Astrocyte (in vitro differentiated cells and primary cell): ENCODE measurements at regions not wholly inside any gene's neighbourhood (a gene's known extent, or its start where the extent isn't known, plus 50 kb on each side); places are given as distances from the start of the nearest gene placed in this dataset.
"Not testable (repeated sequence)": the region's sequence is repeated elsewhere in the genome, so short reads cannot be mapped to it uniquely, and the experiment has no call there.

Source experiments
- DNase-seq: peaks from one replicate; pipeline ENCODE4 v3.0.0-alpha.2; 2010; ENCODE audit warnings: low read depth
- FAIRE-seq: peaks from 2 replicates; lab custom pipeline; 2011; peaks lifted over from hg19 to GRCh38; lab: Jason Lieb, UNC
- H2AFZ ChIP-seq: 2 replicates; pipeline ENCODE4 v1.6.0; 2012; ENCODE audit warnings: low read depth, low read length, inconsistent platforms
- H3K27ac ChIP-seq: 2 replicates; pipeline ENCODE4 v1.5.1; 2011; ENCODE audit warnings: low read depth, low read length, inconsistent platforms
- H3K27me3 ChIP-seq: 2 replicates; pipeline ENCODE4 v1.6.0; 2011; ENCODE audit warnings: low read length, inconsistent platforms; ENCODE audit not compliant: insufficient read depth
- H3K36me3 ChIP-seq: 2 replicates; pipeline ENCODE4 v1.5.1; 2011; ENCODE audit warnings: low read length, inconsistent platforms; ENCODE audit not compliant: insufficient read depth
- H3K4me1 ChIP-seq: 2 replicates; pipeline ENCODE4 v1.5.1; 2011; ENCODE audit warnings: low read length, inconsistent platforms; ENCODE audit not compliant: insufficient read depth
- H3K4me2 ChIP-seq: 2 replicates; pipeline ENCODE4 v1.6.0; 2012; ENCODE audit warnings: low read length, inconsistent platforms
- H3K4me3 ChIP-seq: 2 replicates; pipeline ENCODE4 v1.5.1; 2011; ENCODE audit warnings: low read depth, mild to moderate bottlenecking, low read length, inconsistent platforms; ENCODE audit not compliant: insufficient read depth
- H3K79me2 ChIP-seq: 2 replicates; pipeline ENCODE4 v1.6.0; 2012; ENCODE audit warnings: mild to moderate bottlenecking, low read length, inconsistent platforms; ENCODE audit not compliant: insufficient read depth
- H3K9ac ChIP-seq: 2 replicates; pipeline ENCODE4 v1.6.0; 2012; ENCODE audit warnings: mild to moderate bottlenecking, low read length, inconsistent platforms
- H3K9me3 ChIP-seq: 2 replicates; pipeline ENCODE4 v1.5.1; 2012; ENCODE audit warnings: low read depth, mild to moderate bottlenecking, low read length, inconsistent platforms; ENCODE audit not compliant: insufficient read depth
- H4K20me1 ChIP-seq: 2 replicates; pipeline ENCODE4 v1.6.0; 2012; ENCODE audit warnings: low read length, inconsistent platforms; ENCODE audit not compliant: insufficient read depth
- H3K27ac Mint-ChIP-seq: one replicate; pipeline ENCODE4 v1.8.0; 2021; ENCODE audit warnings: mild to moderate bottlenecking, mixed read lengths; ENCODE audit not compliant: unreplicated experiment
- H3K27me3 Mint-ChIP-seq: one replicate; pipeline ENCODE4 v1.8.0; 2021; ENCODE audit warnings: low read depth, mixed read lengths; ENCODE audit not compliant: unreplicated experiment
- H3K36me3 Mint-ChIP-seq: one replicate; pipeline ENCODE4 v1.8.0; 2021; ENCODE audit warnings: low read depth, mixed read lengths; ENCODE audit not compliant: unreplicated experiment
- H3K4me1 Mint-ChIP-seq: one replicate; pipeline ENCODE4 v1.8.0; 2021; ENCODE audit warnings: low read depth, mixed read lengths; ENCODE audit not compliant: unreplicated experiment
- H3K4me3 Mint-ChIP-seq: one replicate; pipeline ENCODE4 v1.8.0; 2021; ENCODE audit warnings: mild to moderate bottlenecking, moderate library complexity, mixed read lengths; ENCODE audit not compliant: unreplicated experiment
- H3K9me3 Mint-ChIP-seq: one replicate; pipeline ENCODE4 v1.8.0; 2021; ENCODE audit warnings: mild to moderate bottlenecking, mixed read lengths; ENCODE audit not compliant: unreplicated experiment
- CTCF ChIP-seq: IDR thresholded peaks from 2 replicates; pipeline ENCODE4 v1.5.1; 2011; ENCODE audit warnings: low read depth, mild to moderate bottlenecking, inconsistent platforms, low read length, moderate library complexity; ENCODE audit not compliant: insufficient read depth
- EZH2 ChIP-seq: IDR thresholded peaks from 2 replicates; pipeline ENCODE4 v1.6.1; 2012; ENCODE audit warnings: mild to moderate bottlenecking, low read length, inconsistent platforms; ENCODE audit not compliant: insufficient read depth

- no peaks in the 10 kb centered on the region for H3K4me1 ChIP-seq
- H3K36me3 ChIP-seq = no peaks in the 10 kb centered on the region
- Mint-ChIP-seq H3K36me3 (no peaks in the 10 kb centered on the region), H3K4me3 (no peak overlapping the region), H3K27me3 (peaks cover 1% of the 10 kb centered on the region), H3K4me1 (no peaks in the 10 kb centered on the region), H3K27ac (no peak overlapping the region), H3K9me3 (no peaks in the 10 kb centered on the region)
- no peak overlapping the region for H3K4me2 ChIP-seq
- no peak for TF ChIP-seq EZH2
- no peak for TF ChIP-seq CTCF
- H3K4me3 ChIP-seq = no peak overlapping the region
- H4K20me1 ChIP-seq = no peaks in the 10 kb centered on the region
- no peaks in the 10 kb centered on the region for H3K79me2 ChIP-seq
- no peak overlapping the region for H3K27ac ChIP-seq
- DNase-seq (no peak), FAIRE-seq (no peak)
- H3K9ac ChIP-seq = no peak overlapping the region
- no peaks in the 10 kb centered on the region for H3K27me3 ChIP-seq
- H3K9me3 ChIP-seq = no peaks in the 10 kb centered on the region
- H2AFZ ChIP-seq = no peak overlapping the region
Observed at GRCh38 chr9:115837618-115838017, 316.0 kb upstream of the PAPPA start.

GRCh38 chr9:115838417-115838816, 315.2 kb upstream of the PAPPA start:
- Histone ChIP-seq H4K20me1 (no peaks in the 10 kb centered on the region), H3K27ac (no peak overlapping the region), H3K4me2 (no peak overlapping the region), H3K79me2 (no peaks in the 10 kb centered on the region), H3K4me1 (no peaks in the 10 kb centered on the region), H3K9ac (no peak overlapping the region), H3K36me3 (no peaks in the 10 kb centered on the region), H2AFZ (no peak overlapping the region), H3K27me3 (no peaks in the 10 kb centered on the region), H3K9me3 (no peaks in the 10 kb centered on the region), H3K4me3 (no peak overlapping the region)
- Mint-ChIP-seq H3K27ac (no peak overlapping the region), H3K36me3 (no peaks in the 10 kb centered on the region), H3K9me3 (no peaks in the 10 kb centered on the region), H3K4me3 (no peak overlapping the region), H3K4me1 (no peaks in the 10 kb centered on the region), H3K27me3 (no peaks in the 10 kb centered on the region)
- no peak for DNase-seq
- FAIRE-seq = no peak
- TF ChIP-seq CTCF = no peak

DNA sequence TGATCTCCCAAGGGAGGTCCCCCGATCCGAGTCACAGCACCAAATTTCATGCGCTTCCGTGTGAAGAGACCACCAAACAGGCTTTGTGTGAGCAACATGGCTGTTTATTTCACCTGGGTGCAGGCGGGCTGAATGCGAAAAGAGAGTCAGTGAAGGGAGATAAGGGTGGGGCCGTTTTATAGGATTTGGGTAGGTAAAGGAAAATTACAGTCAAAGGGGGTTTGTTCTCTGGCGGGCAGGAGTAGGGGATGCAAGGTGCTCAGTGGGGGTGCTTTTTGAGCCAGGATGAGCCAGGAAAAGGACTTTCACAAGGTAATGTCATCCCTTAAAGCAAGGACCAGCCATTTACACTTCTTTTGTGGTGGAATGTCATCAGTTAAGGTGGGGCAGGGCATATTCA, 309.2 kb upstream of the PAPPA start:
- not testable (repeated sequence) for H3K4me3 Mint-ChIP-seq, H3K27ac Mint-ChIP-seq, H3K27me3 Mint-ChIP-seq

More for the DNA sequence above, 309.2 kb upstream of the PAPPA start:
- H3K9me3 ChIP-seq, H3K27me3 ChIP-seq, H3K36me3 ChIP-seq, FAIRE-seq, H3K9ac ChIP-seq, H4K20me1 ChIP-seq, H2AFZ ChIP-seq, DNase-seq, H3K79me2 ChIP-seq, H3K36me3 Mint-ChIP-seq, H3K4me2 ChIP-seq, H3K4me3 ChIP-seq, H3K27ac ChIP-seq, H3K9me3 Mint-ChIP-seq, H3K4me1 ChIP-seq: not testable (repeated sequence)
- H3K4me1 Mint-ChIP-seq = peaks cover 29% of the 10 kb centered on the region
